ENCODE measurements at regions not wholly inside any gene's neighbourhood (a gene's known extent, or its start where the extent isn't known, plus 50 kb on each side); places are given as distances from the start of the nearest gene placed in this dataset.
"Not testable (repeated sequence)": the region's sequence is repeated elsewhere in the genome, so short reads cannot be mapped to it uniquely, and the experiment has no call there.

DNA sequence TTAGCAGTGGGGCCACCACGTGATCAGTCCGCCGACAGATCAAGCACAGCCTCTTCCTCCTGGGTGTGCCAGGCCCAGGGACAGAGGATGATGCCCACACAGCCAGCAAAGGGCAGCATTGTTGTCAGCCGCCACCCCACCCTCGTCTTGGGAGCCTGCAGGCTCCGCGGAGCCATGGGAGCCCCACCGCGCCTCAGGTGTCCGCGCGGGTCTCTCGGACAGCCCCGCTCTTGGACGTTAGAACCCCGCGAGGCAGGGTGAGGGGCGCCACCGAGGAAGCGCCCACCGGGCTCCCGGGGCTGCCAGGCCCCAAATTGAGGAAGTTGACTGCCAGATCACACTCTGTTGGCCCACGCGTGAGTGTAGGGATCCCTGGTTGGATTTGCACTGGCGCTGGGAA, 83.9 kb upstream of the MS4A8 start:
- POLR2A ChIA-PET, result no interaction called here
- Histone ChIP-seq H3K36me3 (ENCODE audit: control insufficient read depth, insufficient read depth, low read length) (no peaks in the 10 kb centered on the region), H3K27me3 (ENCODE audit: control insufficient read depth, insufficient read depth, low read length) (no peaks in the 10 kb centered on the region), H3K4me3 (ENCODE audit: low read depth, low read length) (no peak overlapping the region)
- CTCF ChIA-PET, result no interaction called here
- no peak for DNase-seq (ENCODE audit: low read depth)
- TF ChIP-seq, protein P1, sequence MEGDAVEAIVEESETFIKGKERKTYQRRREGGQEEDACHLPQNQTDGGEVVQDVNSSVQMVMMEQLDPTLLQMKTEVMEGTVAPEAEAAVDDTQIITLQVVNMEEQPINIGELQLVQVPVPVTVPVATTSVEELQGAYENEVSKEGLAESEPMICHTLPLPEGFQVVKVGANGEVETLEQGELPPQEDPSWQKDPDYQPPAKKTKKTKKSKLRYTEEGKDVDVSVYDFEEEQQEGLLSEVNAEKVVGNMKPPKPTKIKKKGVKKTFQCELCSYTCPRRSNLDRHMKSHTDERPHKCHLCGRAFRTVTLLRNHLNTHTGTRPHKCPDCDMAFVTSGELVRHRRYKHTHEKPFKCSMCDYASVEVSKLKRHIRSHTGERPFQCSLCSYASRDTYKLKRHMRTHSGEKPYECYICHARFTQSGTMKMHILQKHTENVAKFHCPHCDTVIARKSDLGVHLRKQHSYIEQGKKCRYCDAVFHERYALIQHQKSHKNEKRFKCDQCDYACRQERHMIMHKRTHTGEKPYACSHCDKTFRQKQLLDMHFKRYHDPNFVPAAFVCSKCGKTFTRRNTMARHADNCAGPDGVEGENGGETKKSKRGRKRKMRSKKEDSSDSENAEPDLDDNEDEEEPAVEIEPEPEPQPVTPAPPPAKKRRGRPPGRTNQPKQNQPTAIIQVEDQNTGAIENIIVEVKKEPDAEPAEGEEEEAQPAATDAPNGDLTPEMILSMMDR (IDR thresholded peaks at IDR 0.05; ENCODE audit: insufficient read depth, low read depth, low read length), result no peak

DNA sequence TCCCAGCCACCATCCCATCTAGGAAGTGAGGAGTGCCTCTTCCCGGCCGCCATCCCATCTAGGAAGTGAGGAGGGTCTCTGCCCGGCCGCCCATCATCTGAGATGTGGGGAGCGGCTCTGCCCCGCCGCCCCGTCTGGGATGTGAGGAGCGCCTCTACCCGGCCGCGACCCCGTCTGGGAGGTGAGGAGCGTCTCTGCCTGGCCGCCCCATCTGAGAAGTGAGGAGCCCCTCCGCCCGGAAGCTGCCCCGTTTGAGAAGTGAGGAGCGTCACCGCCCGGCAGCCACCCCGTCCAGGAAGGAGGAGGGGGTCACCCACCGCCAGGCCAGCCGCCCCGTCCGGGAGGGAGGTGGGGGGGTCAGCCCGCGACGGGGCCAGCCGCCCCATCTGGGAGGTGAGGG, 77.5 kb upstream of the MS4A8 start:
- H3K27me3 ChIP-seq (ENCODE audit: control insufficient read depth, insufficient read depth, low read length); H3K4me3 ChIP-seq (ENCODE audit: low read depth, low read length); DNase-seq (ENCODE audit: low read depth); POLR2A ChIA-PET; H3K36me3 ChIP-seq (ENCODE audit: control insufficient read depth, insufficient read depth, low read length); CTCF ChIA-PET: not testable (repeated sequence)

DNA sequence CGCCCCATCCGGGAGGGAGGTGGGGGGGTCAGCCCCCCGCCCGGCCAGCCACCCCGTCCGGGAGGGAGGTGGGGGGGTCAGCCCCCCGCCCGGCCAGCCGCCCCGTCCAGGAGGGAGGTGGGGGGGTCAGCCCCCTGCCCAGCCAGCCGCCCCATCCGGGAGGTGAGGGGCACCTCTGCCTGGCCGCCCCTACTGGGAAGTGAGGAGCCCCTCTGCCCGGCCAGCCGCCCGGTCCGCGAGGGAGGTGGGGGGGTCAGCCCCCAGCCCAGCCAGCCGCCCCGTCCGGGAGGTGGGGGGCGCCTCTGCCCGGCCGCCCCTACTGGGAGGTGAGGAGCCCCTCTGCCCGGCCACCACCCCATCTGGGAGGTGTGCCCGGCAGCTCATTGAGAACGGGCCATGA, 76.6 kb upstream of the MS4A8 start:
- POLR2A ChIA-PET; DNase-seq (ENCODE audit: low read depth); CTCF ChIA-PET; H3K4me3 ChIP-seq (ENCODE audit: low read depth, low read length); H3K36me3 ChIP-seq (ENCODE audit: control insufficient read depth, insufficient read depth, low read length); H3K27me3 ChIP-seq (ENCODE audit: control insufficient read depth, insufficient read depth, low read length): not testable (repeated sequence)

DNA sequence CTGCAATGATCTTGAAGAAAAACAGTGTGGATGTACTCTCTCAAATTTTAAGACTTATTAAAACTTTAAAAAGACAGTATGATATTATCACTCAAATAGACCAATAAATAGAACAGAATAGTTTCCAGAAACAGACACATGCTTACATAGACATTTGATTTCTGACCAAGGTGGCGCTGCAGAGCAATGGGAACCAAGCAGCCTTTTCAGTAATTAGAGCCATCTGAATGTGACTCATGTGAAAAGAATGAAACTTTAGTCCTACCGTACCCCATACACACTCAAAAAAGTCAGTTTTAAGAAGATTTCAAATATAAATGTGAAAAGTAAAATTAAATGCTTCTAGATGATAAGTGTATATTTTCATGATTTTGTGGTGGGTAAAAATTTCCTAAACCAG, 74.2 kb upstream of the MS4A8 start:
- DNase-seq (ENCODE audit: low read depth), result peak; percentile 9
- ChIA-PET CTCF (interaction anchor here (1.3 kb wide), 1 partner anchor 9 kb away, joined by 3 read pairs; no protein-coding TSS in a partner anchor), POLR2A (no interaction called here)
- Histone ChIP-seq H3K36me3 (ENCODE audit: control insufficient read depth, insufficient read depth, low read length) (no peaks in the 10 kb centered on the region), H3K27me3 (ENCODE audit: control insufficient read depth, insufficient read depth, low read length) (no peaks in the 10 kb centered on the region), H3K4me3 (ENCODE audit: low read depth, low read length) (no peak overlapping the region)
- TF ChIP-seq, protein P1 (IDR thresholded peaks at IDR 0.05; ENCODE audit: insufficient read depth, low read depth, low read length), result peak; percentile 37

DNA sequence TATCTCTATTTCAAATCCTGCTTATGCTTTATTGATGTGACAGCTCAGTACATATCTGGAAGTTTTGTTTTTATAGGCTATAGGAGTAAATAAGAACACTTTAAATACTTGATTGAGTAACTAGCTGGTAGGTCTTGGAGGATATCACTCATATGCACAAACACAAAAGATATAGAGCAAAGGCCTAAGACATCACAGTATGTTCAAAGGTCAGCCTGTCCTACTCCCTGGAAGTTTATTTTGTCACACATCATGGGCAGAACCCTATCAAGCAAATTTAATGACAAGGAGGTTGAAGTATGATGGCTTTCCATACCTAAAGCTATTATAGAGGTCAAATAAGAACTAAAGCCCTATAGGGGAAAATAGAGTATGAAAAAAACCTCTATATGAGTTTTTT, 70.0 kb upstream of the MS4A8 start:
- no peaks in the 10 kb centered on the region for H3K36me3 ChIP-seq (ENCODE audit: control insufficient read depth, insufficient read depth, low read length)
- no peak for DNase-seq (ENCODE audit: low read depth)
- H3K27me3 ChIP-seq (ENCODE audit: control insufficient read depth, insufficient read depth, low read length), result no peaks in the 10 kb centered on the region
- H3K4me3 ChIP-seq (ENCODE audit: low read depth, low read length), result no peak overlapping the region
- POLR2A ChIA-PET, result no interaction called here
- CTCF ChIA-PET, result interaction anchor here (1.0 kb wide), 1 partner anchor 11 kb away, joined by 3 read pairs; no protein-coding TSS in a partner anchor
- TF ChIP-seq, protein P1 (IDR thresholded peaks at IDR 0.05; ENCODE audit: insufficient read depth, low read depth, low read length), result no peak

DNA sequence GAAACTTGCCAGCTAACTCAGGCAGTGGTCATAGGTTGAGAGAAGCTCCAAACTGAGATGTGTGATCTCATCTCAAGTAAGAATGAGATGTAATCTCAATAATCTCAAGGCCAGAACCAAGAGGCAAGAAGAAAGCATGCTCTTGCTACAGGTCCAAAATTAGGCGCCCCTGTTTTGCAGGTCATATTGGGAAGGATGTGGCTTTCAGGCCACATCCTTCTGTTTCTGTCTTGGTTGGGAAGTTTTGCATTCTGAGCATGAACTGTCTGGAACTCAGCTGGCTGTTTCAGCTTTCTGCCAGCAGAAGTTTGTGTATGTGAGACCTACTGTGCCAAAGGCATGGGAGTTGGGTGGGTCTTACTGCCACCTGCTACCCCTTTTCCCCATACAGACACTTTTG, 67.5 kb upstream of the MS4A8 start:
- Histone ChIP-seq H3K4me3 (ENCODE audit: low read depth, low read length) (no peak overlapping the region), H3K27me3 (ENCODE audit: control insufficient read depth, insufficient read depth, low read length) (no peaks in the 10 kb centered on the region), H3K36me3 (ENCODE audit: control insufficient read depth, insufficient read depth, low read length) (no peaks in the 10 kb centered on the region)
- TF ChIP-seq, protein P1 (IDR thresholded peaks at IDR 0.05; ENCODE audit: insufficient read depth, low read depth, low read length), result no peak
- CTCF ChIA-PET, result no interaction called here
- DNase-seq (ENCODE audit: low read depth), result no peak
- POLR2A ChIA-PET, result no interaction called here

Measured in BJ (cell line).